B cell (primary cell): ENCODE measurements at regions not wholly inside any gene's neighbourhood (a gene's known extent, or its start where the extent isn't known, plus 50 kb on each side); places are given as distances from the start of the nearest gene placed in this dataset.

Source experiments
- ATAC-seq: fragments of 200-7000 bp; cut with Tn5 transposase; one replicate; pipeline ENCODE4 v1.10.0; 2021; ENCODE audit warnings: low read depth, mild to moderate bottlenecking, moderate number of reproducible peaks, moderate library complexity
- CTCF ChIA-PET: fragments of 350-600 bp; sonication (Branson Sonifier 250); formaldehyde crosslinking; loops from one replicate; lab custom pipeline; 2021; ENCODE audit warnings: antibody characterized with exemption, inconsistent platforms; lab: Charles Lee
- POLR2A ChIA-PET: fragments of 350-600 bp; sonication (Branson Sonifier 250); formaldehyde crosslinking; loops from one replicate; lab custom pipeline; 2021; ENCODE audit warnings: antibody characterized with exemption; lab: Charles Lee
- DNase-seq: peaks from one replicate; pipeline ENCODE4 v3.0.0; 2013
- H2AFZ ChIP-seq: 2 replicates; pipeline ENCODE4 v1.6.1; 2012; ENCODE audit warnings: mild to moderate bottlenecking, low read depth, low read length; ENCODE audit not compliant: insufficient read depth, poor library complexity, severe bottlenecking
- H3K27ac ChIP-seq, 2 donors: 1 replicate in 1 of 2; 2 replicates in 1 of 2; pipeline ENCODE4 v1.5.1; 2012 to 2013; ENCODE audit warnings: low read length in 2 of 2, mild to moderate bottlenecking in 2 of 2, moderate library complexity in 1 of 2
- H3K27me3 ChIP-seq, 4 experiments: fragments of 200-600 bp in 1 of 4; sonication (generic) in 1 of 4; replicated peaks in 1 of 4; 1 replicate in 2 of 4; 2 replicates in 2 of 4; pipeline versions ENCODE4 v1.6.1 to v1.7.0; 2013 to 2016; ENCODE audit warnings: low read length in 3 of 4, mild to moderate bottlenecking in 2 of 4, mixed read lengths in 1 of 4, moderate library complexity in 1 of 4; ENCODE audit not compliant: insufficient read depth in 4 of 4, control insufficient read depth in 3 of 4; ENCODE audit errors: control extremely low read depth in 1 of 4
- H3K36me3 ChIP-seq, 2 experiments: replicated peaks in 1 of 2; 1 replicate in 1 of 2; 2 replicates in 1 of 2; pipeline versions ENCODE4 v1.6.1 to v1.7.1; 2013; ENCODE audit warnings: low read length in 1 of 2; ENCODE audit not compliant: insufficient read depth in 2 of 2, control insufficient read depth in 1 of 2; ENCODE audit errors: control extremely low read depth in 1 of 2, extremely low read depth in 1 of 2
- H3K4me1 ChIP-seq, 2 donors: fragments of 200-600 bp in 1 of 2; sonication (generic) in 1 of 2; 1 replicate in 1 of 2; 2 replicates in 1 of 2; pipeline versions ENCODE4 v1.5.1 to v1.6.1; 2013 to 2017; ENCODE audit warnings: low read length in 2 of 2; ENCODE audit not compliant: control insufficient read depth in 2 of 2, insufficient read depth in 2 of 2
- H3K4me2 ChIP-seq: replicated peaks from 2 replicates; pipeline ENCODE3; 2012; ENCODE audit warnings: mild to moderate bottlenecking, low read depth, low read length; ENCODE audit not compliant: poor library complexity, severe bottlenecking
- H3K4me3 ChIP-seq, 5 experiments: fragments of 200-600 bp in 1 of 5; sonication (generic) in 1 of 5; 1 replicate in 3 of 5; 2 replicates in 2 of 5; pipeline versions ENCODE4 v1.5.1 to v1.7.0; 2011 to 2016; ENCODE audit warnings: low read length in 4 of 5, mild to moderate bottlenecking in 4 of 5, low read depth in 2 of 5, control low read depth in 1 of 5, moderate library complexity in 1 of 5; ENCODE audit not compliant: insufficient read depth in 1 of 5; ENCODE audit errors: control extremely low read depth in 1 of 5, extremely low read depth in 1 of 5
- H3K79me2 ChIP-seq: fragments of 200-600 bp; sonication (generic); one replicate; pipeline ENCODE4 v1.6.0; 2016; ENCODE audit warnings: low read length; ENCODE audit not compliant: control insufficient read depth, insufficient read depth
- H3K9ac ChIP-seq: fragments of 200-600 bp; sonication (generic); 2 replicates; pipeline ENCODE4 v1.6.1; 2017; ENCODE audit warnings: mild to moderate bottlenecking, low read length, moderate library complexity
- H3K9me3 ChIP-seq, 3 donors: one replicate each; pipeline versions ENCODE4 v1.6.1 to v1.7.1; 2013; ENCODE audit warnings: low read length in 2 of 3; ENCODE audit not compliant: control insufficient read depth in 2 of 3, insufficient read depth in 1 of 3; ENCODE audit errors: control extremely low read depth in 1 of 3
- H4K20me1 ChIP-seq: 2 replicates; pipeline ENCODE4 v1.6.0; 2012; ENCODE audit warnings: mild to moderate bottlenecking, low read length; ENCODE audit not compliant: insufficient read depth, control insufficient read depth, poor library complexity, severe bottlenecking
- H3K27ac Mint-ChIP-seq: one replicate; pipeline ENCODE4 v1.8.0; 2021; ENCODE audit warnings: mixed read lengths
- H3K27me3 Mint-ChIP-seq: one replicate; pipeline ENCODE4 v1.8.0; 2021; ENCODE audit warnings: mixed read lengths
- H3K4me1 Mint-ChIP-seq: one replicate; pipeline ENCODE4 v1.8.0; 2021; ENCODE audit warnings: mixed read lengths
- H3K4me3 Mint-ChIP-seq: one replicate; pipeline ENCODE4 v1.8.0; 2021; ENCODE audit warnings: mixed read lengths
- H3K9me3 Mint-ChIP-seq: one replicate; pipeline ENCODE4 v1.8.0; 2022; ENCODE audit warnings: mixed read lengths; ENCODE audit not compliant: insufficient read depth
- CTCF ChIP-seq: fragments of 200-600 bp; IDR thresholded peaks from one replicate; pipeline ENCODE4 v1.8.0; 2022; ENCODE audit warnings: antibody characterized with exemption, mild to moderate bottlenecking
- EZH2 ChIP-seq: IDR thresholded peaks from 2 replicates; pipeline ENCODE4 v1.6.1; 2012; ENCODE audit warnings: borderline replicate concordance, low read depth, mild to moderate bottlenecking, moderate library complexity, low read length; ENCODE audit not compliant: insufficient read depth, poor library complexity, severe bottlenecking
- WGBS: methylation state at CpG from one replicate; pipeline ENCODE4 v1.1.5; 2013; ENCODE audit warnings: missing lambda C conversion rate; ENCODE audit not compliant: insufficient coverage; 5-methylcytosine and 5-hydroxymethylcytosine counted together
- intact Hi-C: fragments of 100-400 bp; cut with micrococcal nuclease; formaldehyde crosslinking; loops from one replicate; pipeline ENCODE4 v1.10.0; 2022

- ATAC-seq (no peak), DNase-seq (no peak)
- H3K27ac ChIP-seq = no peak overlapping the region
- H3K27me3 Mint-ChIP-seq = no peaks in the 10 kb centered on the region
- TF ChIP-seq EZH2 (no peak), CTCF (no peak)
- H3K27ac Mint-ChIP-seq = no peak overlapping the region
- CTCF ChIA-PET = no interaction called here
- intact Hi-C loops = no loop called here
- H3K79me2 ChIP-seq = no peaks in the 10 kb centered on the region
- no peak overlapping the region for H3K4me2 ChIP-seq
- no peak overlapping the region for H2AFZ ChIP-seq
- H3K9ac ChIP-seq = no peak overlapping the region
- no peaks in the 10 kb centered on the region for H4K20me1 ChIP-seq
- no peak overlapping the region for H3K4me3 Mint-ChIP-seq
- no peak overlapping the region for H3K4me3 ChIP-seq
- H3K9me3 ChIP-seq = no peaks in the 10 kb centered on the region
- WGBS = no CpG with 5 or more reads among the region's 2 CpGs
- no peaks in the 10 kb centered on the region for H3K4me1 ChIP-seq
- H3K9me3 Mint-ChIP-seq = no peaks in the 10 kb centered on the region
- no peaks in the 10 kb centered on the region for H3K4me1 Mint-ChIP-seq
- H3K36me3 ChIP-seq = no peaks in the 10 kb centered on the region
- POLR2A ChIA-PET = no interaction called here
- no peaks in the 10 kb centered on the region for H3K27me3 ChIP-seq
Measured at GRCh38 chr9:26574256-26574655, 318.3 kb downstream of the CAAP1 start.

- Histone ChIP-seq H3K4me2 (no peak overlapping the region), H3K9ac (no peak overlapping the region), H4K20me1 (no peaks in the 10 kb centered on the region), H2AFZ (no peak overlapping the region), H3K9me3 (no peaks in the 10 kb centered on the region), H3K4me3 (no peak overlapping the region), H3K79me2 (no peaks in the 10 kb centered on the region), H3K36me3 (no peaks in the 10 kb centered on the region), H3K27ac (no peak overlapping the region), H3K4me1 (no peaks in the 10 kb centered on the region), H3K27me3 (no peaks in the 10 kb centered on the region)
- no peak overlapping the region for H3K27ac Mint-ChIP-seq
- intact Hi-C loops = no loop called here
- ChIA-PET POLR2A (no interaction called here), CTCF (no interaction called here)
- H3K4me1 Mint-ChIP-seq = no peaks in the 10 kb centered on the region
- peaks cover 2% of the 10 kb centered on the region for H3K9me3 Mint-ChIP-seq
- DNase-seq (no peak), ATAC-seq (no peak)
- H3K4me3 Mint-ChIP-seq = no peak overlapping the region
- WGBS = no CpG with 5 or more reads among the region's 2 CpGs
- TF ChIP-seq EZH2 (no peak), CTCF (no peak)
- no peaks in the 10 kb centered on the region for H3K27me3 Mint-ChIP-seq
Measured at GRCh38 chr9:26567976-26568375, 324.6 kb downstream of the CAAP1 start.
